HEK293 (cell line): ENCODE measurements at regions not wholly inside any gene's neighbourhood (a gene's known extent, or its start where the extent isn't known, plus 50 kb on each side); places are given as distances from the start of the nearest gene placed in this dataset.

ENCODE experiments used
- CTCF ChIA-PET: fragments of 350-600 bp; formaldehyde crosslinking; extraction: SDS; loops from one replicate; lab custom pipeline; 2021; ENCODE audit warnings: antibody characterized with exemption; lab: Yijun Ruan, JAX
- POLR2A ChIA-PET: fragments of 300-600 bp; formaldehyde crosslinking; extraction: SDS; loops from one replicate; lab custom pipeline; 2020; ENCODE audit warnings: antibody characterized with exemption, inconsistent platforms; lab: Yijun Ruan, JAX
- H3K27ac ChIP-seq: fragments of 200-500 bp; sonication (Bioruptor generic); 2 replicates; pipeline ENCODE4 v1.5.1; 2014; ENCODE audit warnings: low read depth, low read length, control low read depth, inconsistent platforms; ENCODE audit errors: extremely low read depth
- H3K36me3 ChIP-seq, 2 experiments: fragments of 200-500 bp in 1 of 2; sonication (Bioruptor generic) in 1 of 2; 1 replicate in 1 of 2; 2 replicates in 1 of 2; pipeline ENCODE4 v1.5.1; 2014 to 2017; ENCODE audit warnings: inconsistent platforms in 2 of 2, low read length in 2 of 2; ENCODE audit not compliant: control insufficient read depth in 2 of 2, insufficient read depth in 1 of 2
- H3K4me1 ChIP-seq: fragments of 200-500 bp; sonication (Bioruptor generic); 2 replicates; pipeline ENCODE4 v1.5.1; 2014; ENCODE audit warnings: mild to moderate bottlenecking, low read length, inconsistent platforms; ENCODE audit not compliant: control insufficient read depth, insufficient read depth
- H3K4me3 ChIP-seq: 2 replicates; pipeline ENCODE4 v1.5.1; 2011; ENCODE audit warnings: low read depth, mild to moderate bottlenecking, control low read depth, low read length, moderate library complexity
- H3K9me3 ChIP-seq: fragments of 200-500 bp; sonication (Bioruptor generic); 2 replicates; pipeline ENCODE4 v1.5.1; 2014; ENCODE audit warnings: low read depth, low read length, inconsistent platforms; ENCODE audit not compliant: control insufficient read depth, insufficient read depth
- BCL11A ChIP-seq: fragments of 450-650 bp; formaldehyde crosslinking; IDR thresholded peaks from 2 replicates; pipeline ENCODE4 v1.5.1; 2016; ENCODE audit warnings: low read depth, missing biosample characterization, missing genetic modification characterization
- BCL11B ChIP-seq: fragments of 450-650 bp; formaldehyde crosslinking; IDR thresholded peaks from 2 replicates; pipeline ENCODE4 v1.5.1; 2016; ENCODE audit warnings: low read depth, missing biosample characterization, missing genetic modification characterization
- ELK4 ChIP-seq: IDR thresholded peaks from 2 replicates; pipeline ENCODE4 v1.6.1; 2011; ENCODE audit warnings: mild to moderate bottlenecking, low read depth, low read length, borderline replicate concordance
- GLI4 ChIP-seq: fragments of 450-650 bp; formaldehyde crosslinking; IDR thresholded peaks from 2 replicates; pipeline ENCODE4 v1.5.1; 2016; ENCODE audit warnings: missing biosample characterization, missing genetic modification characterization
- IKZF3 ChIP-seq: fragments of 450-650 bp; IDR thresholded peaks from 2 replicates; pipeline ENCODE4 v1.5.0; 2018; ENCODE audit warnings: missing biosample characterization, mild to moderate bottlenecking, missing genetic modification characterization, moderate library complexity
- KLF7 ChIP-seq: fragments of 450-650 bp; formaldehyde crosslinking; IDR thresholded peaks from 2 replicates; pipeline ENCODE4 v1.5.1; 2016; ENCODE audit warnings: missing biosample characterization, missing genetic modification characterization, borderline replicate concordance
- PBX3 ChIP-seq: sonication (generic); formaldehyde crosslinking; IDR thresholded peaks from 2 replicates; pipeline ENCODE4 v1.8.1; 2022; ENCODE audit warnings: mild to moderate bottlenecking, moderate library complexity, missing genetic modification reagents
- PRDM1 ChIP-seq: fragments of 450-650 bp; formaldehyde crosslinking; IDR thresholded peaks from 2 replicates; pipeline ENCODE4; 2016; ENCODE audit warnings: missing biosample characterization, missing genetic modification characterization
- SETDB1 ChIP-seq: IDR thresholded peaks from one replicate; pipeline ENCODE4 v1.6.1; 2017; ENCODE audit warnings: mild to moderate bottlenecking, low read length, moderate library complexity, mixed read lengths; ENCODE audit not compliant: insufficient read length
- ZNF16 ChIP-seq: fragments of 450-650 bp; formaldehyde crosslinking; IDR thresholded peaks from 2 replicates; pipeline ENCODE4 v1.5.1; 2016; ENCODE audit warnings: low read depth, missing biosample characterization, missing genetic modification characterization
- ZNF2 ChIP-seq: fragments of 450-650 bp; formaldehyde crosslinking; IDR thresholded peaks from 2 replicates; pipeline ENCODE4 v1.5.1; 2016; ENCODE audit warnings: missing biosample characterization, missing genetic modification characterization
- ZNF211 ChIP-seq: fragments of 450-650 bp; formaldehyde crosslinking; IDR thresholded peaks from 2 replicates; pipeline ENCODE4 v1.5.1; 2016; ENCODE audit warnings: low read depth, missing biosample characterization, missing genetic modification characterization
- ZNF24 ChIP-seq: fragments of 450-650 bp; formaldehyde crosslinking; IDR thresholded peaks from 2 replicates; pipeline ENCODE4 v1.5.1; 2016; ENCODE audit warnings: missing biosample characterization, missing genetic modification characterization
- ZNF518A ChIP-seq: fragments of 450-650 bp; formaldehyde crosslinking; conservative IDR thresholded peaks from 2 replicates; pipeline ENCODE4 v1.5.1; 2016; ENCODE audit warnings: low read depth, missing biosample characterization, missing genetic modification characterization
- ZNF530 ChIP-seq: fragments of 450-650 bp; formaldehyde crosslinking; IDR thresholded peaks from 2 replicates; pipeline ENCODE4 v1.5.1; 2016; ENCODE audit warnings: low read depth, missing biosample characterization, missing genetic modification characterization
- ZNF571 ChIP-seq: fragments of 450-650 bp; formaldehyde crosslinking; IDR thresholded peaks from 2 replicates; pipeline ENCODE4 v1.5.0; 2017; ENCODE audit warnings: missing biosample characterization, missing genetic modification characterization
- ZNF677 ChIP-seq: fragments of 450-650 bp; IDR thresholded peaks from 2 replicates; pipeline ENCODE4 v1.5.0; 2018; ENCODE audit warnings: missing biosample characterization, mild to moderate bottlenecking, missing genetic modification characterization, moderate library complexity
- ZNF747 ChIP-seq: fragments of 450-650 bp; formaldehyde crosslinking; IDR thresholded peaks from 2 replicates; pipeline ENCODE4 v1.5.1; 2016; ENCODE audit warnings: missing biosample characterization, missing genetic modification characterization
- ZNF777 ChIP-seq: fragments of 450-650 bp; formaldehyde crosslinking; IDR thresholded peaks from 2 replicates; pipeline ENCODE4 v1.5.1; 2017; ENCODE audit warnings: missing biosample characterization, missing genetic modification characterization, borderline replicate concordance
- ZNF837 ChIP-seq: fragments of 450-650 bp; formaldehyde crosslinking; IDR thresholded peaks from 2 replicates; pipeline ENCODE4 v1.5.1; 2016; ENCODE audit warnings: missing biosample characterization, missing genetic modification characterization
- ZNF843 ChIP-seq: fragments of 450-650 bp; formaldehyde crosslinking; IDR thresholded peaks from 2 replicates; pipeline ENCODE4 v1.5.1; 2016; ENCODE audit warnings: missing biosample characterization, missing genetic modification characterization
- ZSCAN4 ChIP-seq: fragments of 450-650 bp; formaldehyde crosslinking; IDR thresholded peaks from 2 replicates; pipeline ENCODE4 v1.5.1; 2017; ENCODE audit warnings: missing biosample characterization, missing genetic modification characterization
- ZXDB ChIP-seq: fragments of 450-650 bp; formaldehyde crosslinking; IDR thresholded peaks from 2 replicates; pipeline ENCODE4 v1.5.1; 2016; ENCODE audit warnings: missing biosample characterization, missing genetic modification characterization

GRCh38 chr10:90652519-90652918 is 205.3 kb downstream of the HTR7 start (continued):
- TF ChIP-seq IKZF3 (tag by site-specific recombination) (no peak), BCL11A (tag by site-specific recombination) (no peak)

- POLR2A ChIA-PET: no interaction called here
- no peak for TF ChIP-seq ZNF837 (tag by site-specific recombination)
- TF ChIP-seq ZNF24: no peak
- TF ChIP-seq, all 188 proteins: peak for 0
- Histone ChIP-seq H3K27ac (no peak overlapping the region), H3K9me3 (no peaks in the 10 kb centered on the region), H3K4me1 (no peaks in the 10 kb centered on the region), H3K36me3 (no peaks in the 10 kb centered on the region), H3K4me3 (no peak overlapping the region)
- CTCF ChIA-PET: no interaction called here
Measured at GRCh38 chr10:90658791-90659190, 199.0 kb downstream of the HTR7 start.

GRCh38 chr10:90665905-90666662 is 191.8 kb downstream of the HTR7 start:
- POLR2A ChIA-PET: no interaction called here
- Histone ChIP-seq H3K4me3 (no peak overlapping the region), H3K36me3 (no peaks in the 10 kb centered on the region), H3K9me3 (no peaks in the 10 kb centered on the region), H3K27ac (no peak overlapping the region), H3K4me1 (no peaks in the 10 kb centered on the region)
- CTCF ChIA-PET: no interaction called here
- no peak for TF ChIP-seq SETDB1
- TF ChIP-seq ZNF16 (tag by site-specific recombination): no peak
- TF ChIP-seq ZNF843 (tag by site-specific recombination): no peak
- no peak for TF ChIP-seq KLF7
- no peak for TF ChIP-seq GLI4 (tag by site-specific recombination)
- TF ChIP-seq ZNF677 (tag by site-specific recombination): no peak
- no peak for TF ChIP-seq ZNF777 (tag by site-specific recombination)
- TF ChIP-seq ZNF571 (tag by site-specific recombination): no peak
- TF ChIP-seq ZSCAN4: no peak
- TF ChIP-seq PRDM1 (tag by site-specific recombination): no peak
- no peak for TF ChIP-seq BCL11B (tag by site-specific recombination)
- no peak for TF ChIP-seq ZNF2
- no peak for TF ChIP-seq ZNF747 (tag by site-specific recombination)

- Histone ChIP-seq H3K36me3 (no peaks in the 10 kb centered on the region), H3K27ac (no peak overlapping the region), H3K9me3 (no peaks in the 10 kb centered on the region), H3K4me1 (no peaks in the 10 kb centered on the region), H3K4me3 (no peak overlapping the region)
- ChIA-PET CTCF (interaction anchor here (0.7 kb wide), 1 partner anchor 22 kb away, joined by 4 read pairs; no protein-coding TSS in a partner anchor), POLR2A (no interaction called here)
- TF ChIP-seq PBX3 (CRISPR knock-in tag): no peak
- no peak for TF ChIP-seq ZNF530
- TF ChIP-seq ZXDB (tag by site-specific recombination): no peak
- TF ChIP-seq ZNF518A: no peak
- TF ChIP-seq ELK4: no peak
- no peak for TF ChIP-seq ZNF211 (tag by site-specific recombination)
Measured at GRCh38 chr10:90674461-90674860, 183.4 kb downstream of the HTR7 start.
